GM23338 (cell line): ENCODE measurements at regions not wholly inside any gene's neighbourhood (a gene's known extent, or its start where the extent isn't known, plus 50 kb on each side); places are given as distances from the start of the nearest gene placed in this dataset.
A peak's percentile ranks its signal among the peaks of the same experiment; 100 is the strongest.

ENCODE experiments used
- ATAC-seq: fragments of 200-7000 bp; cut with Tn5 transposase; 3 replicates; pipeline ENCODE4 v1.9.1; 2020
- DNase-seq: peaks from one replicate; pipeline ENCODE4 v3.0.0-alpha.2; 2015; ENCODE audit warnings: low spot score
- H2AFZ ChIP-seq: fragments of 200-600 bp; sonication (generic); 2 replicates; pipeline ENCODE4 v1.8.0; 2016; ENCODE audit warnings: antibody characterized with exemption, mild to moderate bottlenecking, moderate library complexity
- H3F3A ChIP-seq: fragments of 200-600 bp; sonication (generic); replicated peaks from 2 replicates; pipeline ENCODE4 v1.8.0; 2017; ENCODE audit warnings: antibody characterized with exemption, mixed run types, low read depth
- H3K27ac ChIP-seq: fragments of 200-600 bp; sonication (generic); 2 replicates; pipeline ENCODE4 v1.6.1; 2016; ENCODE audit warnings: low read depth
- H3K27me3 ChIP-seq: fragments of 200-600 bp; sonication (generic); 2 replicates; pipeline ENCODE4 v1.8.0; 2016; ENCODE audit warnings: mild to moderate bottlenecking, mixed run types, moderate library complexity; ENCODE audit not compliant: insufficient read depth
- H3K36me3 ChIP-seq: fragments of 200-600 bp; sonication (generic); 2 replicates; pipeline ENCODE4 v1.8.0; 2016; ENCODE audit warnings: mild to moderate bottlenecking; ENCODE audit not compliant: insufficient read depth
- H3K4me1 ChIP-seq: fragments of 200-600 bp; sonication (generic); 2 replicates; pipeline ENCODE4 v1.8.0; 2016; ENCODE audit warnings: mild to moderate bottlenecking, moderate library complexity; ENCODE audit not compliant: insufficient read depth
- H3K4me2 ChIP-seq: fragments of 200-600 bp; sonication (generic); 2 replicates; pipeline ENCODE4 v1.7.1; 2017; ENCODE audit warnings: mixed run types
- H3K4me3 ChIP-seq: fragments of 200-600 bp; sonication (generic); 2 replicates; pipeline ENCODE4 v1.6.1; 2016; ENCODE audit warnings: mixed run types
- H3K79me2 ChIP-seq: fragments of 200-600 bp; sonication (generic); replicated peaks from 2 replicates; pipeline ENCODE4 v1.8.0; 2017; ENCODE audit warnings: mild to moderate bottlenecking; ENCODE audit not compliant: insufficient read depth
- H3K9me2 ChIP-seq: fragments of 200-600 bp; sonication (generic); 2 replicates; pipeline ENCODE4 v1.8.0; 2017; ENCODE audit not compliant: insufficient read depth
- H4K20me1 ChIP-seq: fragments of 200-600 bp; sonication (generic); replicated peaks from 2 replicates; pipeline ENCODE4 v1.8.0; 2017; ENCODE audit warnings: mild to moderate bottlenecking; ENCODE audit not compliant: insufficient read depth
- H3K27ac Mint-ChIP-seq: 2 replicates; pipeline ENCODE4 v1.8.0; 2020; ENCODE audit warnings: inconsistent platforms, mild to moderate bottlenecking, moderate library complexity, mixed read lengths
- H3K27me3 Mint-ChIP-seq: 3 replicates; pipeline ENCODE4 v1.8.0; 2022; ENCODE audit warnings: low read depth, mild to moderate bottlenecking, moderate library complexity, mixed read lengths, inconsistent platforms; ENCODE audit not compliant: insufficient read depth, poor library complexity
- H3K36me3 Mint-ChIP-seq: 3 replicates; pipeline ENCODE4 v1.8.0; 2021; ENCODE audit warnings: low read depth, mild to moderate bottlenecking, inconsistent platforms, moderate library complexity, mixed read lengths
- H3K4me1 Mint-ChIP-seq: 3 replicates; pipeline ENCODE4 v1.8.0; 2020; ENCODE audit warnings: mild to moderate bottlenecking, inconsistent platforms, mixed read lengths
- H3K4me3 Mint-ChIP-seq: 3 replicates; pipeline ENCODE4 v1.8.0; 2021; ENCODE audit warnings: moderate library complexity, mild to moderate bottlenecking, inconsistent platforms, mixed read lengths
- H3K9me3 Mint-ChIP-seq: 3 replicates; pipeline ENCODE4 v1.8.0; 2020; ENCODE audit warnings: moderate library complexity, mild to moderate bottlenecking, inconsistent platforms, mixed read lengths
- CREB1 ChIP-seq: fragments of 250-450 bp; sonication (Bioruptor Pico); IDR thresholded peaks from 2 replicates; pipeline ENCODE4 v1.5.0; 2020; ENCODE audit warnings: low read depth, mild to moderate bottlenecking, moderate library complexity
- CTCF ChIP-seq, 2 experiments: fragments of 200-600 bp in 1 of 2; sonication (generic) in 1 of 2; conservative IDR thresholded peaks; 2 replicates each; pipeline versions ENCODE4 v1.5.1 to v1.6.1; 2016 to 2017; ENCODE audit warnings: antibody characterized with exemption in 2 of 2, low read depth in 2 of 2, mild to moderate bottlenecking in 2 of 2, moderate library complexity in 1 of 2
- EZH2 ChIP-seq: fragments of 200-600 bp; sonication (generic); IDR thresholded peaks from one replicate; pipeline ENCODE4 v1.8.0; 2017; ENCODE audit warnings: antibody characterized with exemption, mild to moderate bottlenecking, low read depth; ENCODE audit not compliant: unreplicated experiment
- EZH2phosphoT487 ChIP-seq: fragments of 200-600 bp; sonication (generic); IDR thresholded peaks from one replicate; pipeline ENCODE4 v1.8.1; 2018; ENCODE audit warnings: antibody characterized with exemption; ENCODE audit not compliant: unreplicated experiment
- JUNB ChIP-seq: IDR thresholded peaks from one replicate; pipeline ENCODE4 v1.6.1; 2016; ENCODE audit warnings: antibody characterized with exemption; ENCODE audit not compliant: unreplicated experiment
- NANOG ChIP-seq: IDR thresholded peaks from 2 replicates; pipeline ENCODE4 v1.6.1; 2016; ENCODE audit warnings: antibody characterized with exemption, borderline replicate concordance
- POLR2AphosphoS5 ChIP-seq: IDR thresholded peaks from 2 replicates; pipeline ENCODE4 v1.6.1; 2016; ENCODE audit warnings: antibody characterized with exemption, low read depth
- REST ChIP-seq: IDR thresholded peaks from one replicate; pipeline ENCODE4 v1.6.1; 2018; ENCODE audit warnings: antibody characterized with exemption; ENCODE audit not compliant: unreplicated experiment
- STAT1 ChIP-seq: IDR thresholded peaks from one replicate; pipeline ENCODE4 v1.6.1; 2016; ENCODE audit warnings: antibody characterized with exemption; ENCODE audit not compliant: unreplicated experiment
- ZNF114 ChIP-seq: fragments of 250-450 bp; sonication (Bioruptor Pico); IDR thresholded peaks from 2 replicates; pipeline ENCODE4 v1.5.0; 2020; ENCODE audit warnings: mild to moderate bottlenecking, moderate library complexity
- ZNF331 ChIP-seq: fragments of 250-450 bp; sonication (Bioruptor Pico); IDR thresholded peaks from 2 replicates; pipeline ENCODE4 v1.5.0; 2020; ENCODE audit warnings: low read depth, mild to moderate bottlenecking, moderate library complexity
- ZNF462 ChIP-seq: fragments of 250-450 bp; sonication (Bioruptor Pico); IDR thresholded peaks from 2 replicates; pipeline ENCODE4 v1.5.0; 2020; ENCODE audit warnings: mild to moderate bottlenecking, moderate library complexity
- TF ChIP-seq, protein P1 (sequence below): IDR thresholded peaks from 2 replicates; pipeline ENCODE4 v1.6.1; 2016; ENCODE audit warnings: antibody characterized with exemption

DNA sequence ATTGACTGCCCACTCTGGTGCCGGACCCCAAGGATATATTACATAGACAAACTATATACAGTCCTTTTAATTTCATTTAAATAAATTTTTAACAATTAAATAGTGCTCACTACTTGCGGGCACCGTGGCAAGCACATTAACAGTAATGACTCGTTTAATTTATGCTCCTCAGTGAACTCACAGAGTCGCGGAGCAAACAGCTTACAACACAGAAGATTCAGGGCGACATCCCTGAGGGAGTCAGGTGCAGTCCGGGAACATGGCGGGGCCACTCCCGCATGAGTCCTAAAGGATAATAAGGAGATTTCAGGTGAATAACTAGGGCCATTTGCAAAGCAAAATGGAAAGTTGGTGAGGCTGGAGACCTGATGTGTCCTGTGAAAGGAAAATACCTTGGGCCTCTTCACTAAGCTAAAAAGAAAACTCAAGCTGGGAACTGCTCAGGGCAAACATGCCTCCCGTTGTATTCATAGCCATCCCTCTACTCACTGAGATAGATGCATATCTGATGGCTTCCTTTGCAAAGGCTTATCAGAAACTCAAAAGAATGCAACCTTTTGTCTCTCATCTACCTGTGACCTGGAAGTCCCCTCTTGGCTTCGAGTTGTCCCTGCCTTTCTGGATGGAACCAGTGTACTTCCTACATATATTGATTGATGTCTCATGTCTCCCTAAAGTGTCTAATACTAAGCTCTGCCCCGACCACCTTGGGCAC is 125.6 kb downstream of the KLF6 start:
- DNase-seq = no peak
- no peak for ATAC-seq
- Histone ChIP-seq H3K36me3 (no peaks in the 10 kb centered on the region), H3K79me2 (no peaks in the 10 kb centered on the region), H3F3A (no peaks in the 10 kb centered on the region), H3K4me2 (no peak overlapping the region), H3K4me3 (no peak overlapping the region), H3K27ac (no peak overlapping the region), H4K20me1 (no peaks in the 10 kb centered on the region), H3K4me1 (no peaks in the 10 kb centered on the region), H2AFZ (0 out of 2 replicates have a peak overlapping the region, but pooled peaks have one; percentile 14), H3K27me3 (no peaks in the 10 kb centered on the region), H3K9me2 (peaks cover 13% of the 10 kb centered on the region; the same call in 1 of the 2 replicates)
- peaks cover 10% of the 10 kb centered on the region for H3K4me1 Mint-ChIP-seq
- peaks cover 2% of the 10 kb centered on the region for H3K27me3 Mint-ChIP-seq
- H3K27ac Mint-ChIP-seq = no peak overlapping the region
- TF ChIP-seq POLR2AphosphoS5 = no peak
- TF ChIP-seq ZNF331 = no peak
- TF ChIP-seq JUNB = no peak
- TF ChIP-seq REST = no peak
- TF ChIP-seq, protein P1, sequence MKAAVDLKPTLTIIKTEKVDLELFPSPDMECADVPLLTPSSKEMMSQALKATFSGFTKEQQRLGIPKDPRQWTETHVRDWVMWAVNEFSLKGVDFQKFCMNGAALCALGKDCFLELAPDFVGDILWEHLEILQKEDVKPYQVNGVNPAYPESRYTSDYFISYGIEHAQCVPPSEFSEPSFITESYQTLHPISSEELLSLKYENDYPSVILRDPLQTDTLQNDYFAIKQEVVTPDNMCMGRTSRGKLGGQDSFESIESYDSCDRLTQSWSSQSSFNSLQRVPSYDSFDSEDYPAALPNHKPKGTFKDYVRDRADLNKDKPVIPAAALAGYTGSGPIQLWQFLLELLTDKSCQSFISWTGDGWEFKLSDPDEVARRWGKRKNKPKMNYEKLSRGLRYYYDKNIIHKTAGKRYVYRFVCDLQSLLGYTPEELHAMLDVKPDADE = no peak
- no peak for TF ChIP-seq ZNF462 (CRISPR knock-in tag)
- TF ChIP-seq EZH2 = no peak
- TF ChIP-seq STAT1 = no peak
- TF ChIP-seq CTCF (conservative IDR thresholded peaks at IDR 0.05; ENCODE audit: low read depth in 2 of 2) = no peak
- TF ChIP-seq ZNF114 = no peak
- TF ChIP-seq NANOG = no peak
- TF ChIP-seq CREB1 = no peak
- TF ChIP-seq EZH2phosphoT487 = no peak
- no peak overlapping the region for H3K4me3 Mint-ChIP-seq
- peaks cover 6% of the 10 kb centered on the region; the same call in 2 of the 3 replicates for H3K36me3 Mint-ChIP-seq
- H3K9me3 Mint-ChIP-seq = peaks cover 22% of the 10 kb centered on the region
